MV-4-11 (cell line): ENCODE measurements at regions not wholly inside any gene's neighbourhood (a gene's known extent, or its start where the extent isn't known, plus 50 kb on each side); places are given as distances from the start of the nearest gene placed in this dataset.
A peak's percentile ranks its signal among the peaks of the same experiment; 100 is the strongest.
"Not testable (repeated sequence)": the region's sequence is repeated elsewhere in the genome, so short reads cannot be mapped to it uniquely, and the experiment has no call there.

ENCODE experiments used
- DNase-seq: peaks from one replicate; lab custom pipeline; 2025; lab: John Stamatoyannopoulos, UW

- not testable (repeated sequence) for DNase-seq
Measured at GRCh38 chr10:59975918-59976317, 69.6 kb upstream of the CCDC6 start.

GRCh38 chr10:59971915-59972314, 65.6 kb upstream of the CCDC6 start:
- no peak for DNase-seq

DNA sequence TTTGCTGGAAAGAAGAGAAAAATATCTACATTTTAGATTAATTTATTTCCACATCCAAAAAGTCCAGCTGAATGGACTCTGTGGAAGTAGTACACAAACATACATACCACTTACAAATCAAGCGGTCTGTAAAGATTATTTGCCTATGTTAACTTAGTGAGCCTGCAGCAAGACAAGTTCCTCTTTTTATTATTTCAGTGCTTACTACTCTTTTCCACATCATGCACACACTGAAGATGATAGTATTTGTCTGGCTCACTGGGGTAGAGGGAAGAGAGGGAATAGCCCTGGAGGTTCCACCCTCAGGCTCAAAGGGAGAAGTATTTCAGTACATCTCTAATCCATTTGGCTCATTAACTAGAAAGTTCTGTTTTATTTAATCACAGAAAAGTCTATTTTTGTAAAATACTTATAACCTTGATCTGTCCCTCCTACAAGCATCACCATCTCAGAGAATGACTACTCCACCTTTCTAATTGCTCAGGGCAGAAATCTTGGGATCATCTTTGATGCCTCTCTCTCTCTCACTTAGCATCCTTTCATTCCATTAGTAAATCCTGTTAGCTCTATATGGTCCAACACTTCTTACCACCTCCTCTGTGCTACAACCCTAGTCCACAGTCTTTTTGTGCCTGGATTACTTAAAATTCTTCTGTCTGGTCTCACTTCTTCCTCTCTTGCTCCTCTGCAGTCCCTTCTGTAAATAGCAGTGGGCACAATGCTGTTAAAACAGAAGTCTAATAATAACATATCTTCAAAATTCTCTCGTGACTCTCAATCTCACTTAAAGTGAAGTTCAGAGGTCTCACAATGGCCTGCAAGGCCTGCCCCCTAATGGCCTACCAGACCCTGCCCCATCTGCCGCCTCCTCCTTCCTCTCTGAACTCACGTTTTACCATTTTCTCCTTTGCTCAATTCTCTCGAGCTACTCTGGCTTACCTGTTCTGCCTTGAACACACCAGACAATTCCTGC, 64.3 kb upstream of the CCDC6 start:
- peak; percentile 66 for DNase-seq

GRCh38 chr10:59968705-59969104, 62.3 kb upstream of the CCDC6 start:
- DNase-seq, result no peak

- DNase-seq, result no peak
Measured at GRCh38 chr10:59967079-59967478, 60.7 kb upstream of the CCDC6 start.

GRCh38 chr10:59965899-59966650, 59.7 kb upstream of the CCDC6 start:
- no peak for DNase-seq

DNA sequence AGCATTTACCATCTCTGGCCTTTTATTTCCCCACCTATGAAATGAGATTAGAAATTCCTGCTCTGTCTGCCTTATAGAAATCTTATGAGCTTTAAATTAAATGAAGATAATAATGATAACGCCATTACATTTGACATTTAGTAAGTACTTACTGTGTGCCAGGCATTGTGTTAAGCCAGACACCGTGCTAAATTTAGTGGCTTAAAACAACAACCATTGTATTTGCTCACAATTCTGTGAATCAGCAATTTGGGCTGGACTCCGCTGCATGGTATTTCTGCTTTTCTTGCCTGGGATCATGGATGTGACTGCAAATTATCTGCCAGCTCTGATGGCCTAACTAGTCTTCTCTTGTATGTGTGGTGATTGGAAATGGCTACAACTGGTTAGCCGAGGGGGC, 56.4 kb upstream of the CCDC6 start:
- no peak for DNase-seq

DNA sequence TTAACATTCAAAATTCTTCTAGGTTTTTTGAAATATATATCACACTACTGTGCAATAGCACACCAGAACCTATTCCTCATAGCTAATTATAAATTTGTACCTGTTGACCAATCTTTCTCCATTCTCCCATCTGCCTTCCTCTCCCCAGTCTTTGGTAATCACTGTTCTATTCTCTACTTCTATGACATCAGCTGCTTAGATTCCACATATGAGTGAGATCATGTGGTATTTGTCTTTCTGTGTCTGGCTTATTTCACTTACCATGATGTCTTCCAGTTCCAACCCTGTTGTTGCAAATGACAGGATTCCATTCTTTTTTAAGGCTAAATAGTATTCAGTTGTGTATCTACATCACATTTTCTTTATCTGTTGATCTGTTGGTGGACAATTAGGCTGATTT, 54.4 kb upstream of the CCDC6 start:
- no peak for DNase-seq

GRCh38 chr10:59959504-59960018, 53.2 kb upstream of the CCDC6 start:
- DNase-seq, result no peak

GRCh38 chr10:59958882-59959281, 52.5 kb upstream of the CCDC6 start:
- no peak for DNase-seq

DNA sequence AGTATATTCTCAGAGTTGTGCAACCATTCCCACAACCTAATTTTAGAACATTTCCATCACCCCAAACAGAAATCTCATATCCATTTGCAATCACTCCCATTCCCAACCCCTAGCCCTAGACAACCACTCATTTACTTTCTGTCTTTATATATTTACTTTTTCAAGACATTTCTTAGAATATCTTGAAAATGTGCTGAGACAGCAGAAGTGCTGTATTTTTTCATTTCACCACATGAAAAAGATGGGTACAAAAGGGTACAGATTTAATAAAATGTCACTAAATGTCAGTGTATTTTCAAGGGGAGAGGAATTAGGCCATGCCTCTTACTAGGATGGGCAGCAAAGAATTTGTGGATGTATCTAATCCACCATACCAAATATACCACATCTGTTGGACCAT, 51.6 kb upstream of the CCDC6 start:
- no peak for DNase-seq
